ENCODE measurements at regions not wholly inside any gene's neighbourhood (a gene's known extent, or its start where the extent isn't known, plus 50 kb on each side); places are given as distances from the start of the nearest gene placed in this dataset.

DNA sequence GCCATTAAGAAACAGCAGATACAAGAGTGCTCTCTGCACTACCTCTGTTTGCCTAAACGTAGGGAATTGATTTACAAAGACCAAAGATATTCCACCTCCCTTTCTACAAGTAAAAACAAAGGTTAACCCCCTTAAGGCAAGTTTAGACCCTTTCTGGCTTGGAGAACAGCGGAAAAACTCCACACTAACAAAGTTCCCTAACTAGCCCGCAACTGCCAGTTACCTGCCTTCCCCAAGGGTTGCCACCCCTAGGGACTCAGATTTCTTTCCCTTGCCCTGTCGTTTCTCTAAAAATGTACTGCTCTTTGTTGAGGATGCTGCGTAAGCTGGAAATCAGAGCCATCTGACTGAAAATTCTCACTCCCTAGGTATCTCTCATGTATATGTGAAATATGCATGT, 627.5 kb upstream of the SOX11 start:
- TF ChIP-seq, protein P1, sequence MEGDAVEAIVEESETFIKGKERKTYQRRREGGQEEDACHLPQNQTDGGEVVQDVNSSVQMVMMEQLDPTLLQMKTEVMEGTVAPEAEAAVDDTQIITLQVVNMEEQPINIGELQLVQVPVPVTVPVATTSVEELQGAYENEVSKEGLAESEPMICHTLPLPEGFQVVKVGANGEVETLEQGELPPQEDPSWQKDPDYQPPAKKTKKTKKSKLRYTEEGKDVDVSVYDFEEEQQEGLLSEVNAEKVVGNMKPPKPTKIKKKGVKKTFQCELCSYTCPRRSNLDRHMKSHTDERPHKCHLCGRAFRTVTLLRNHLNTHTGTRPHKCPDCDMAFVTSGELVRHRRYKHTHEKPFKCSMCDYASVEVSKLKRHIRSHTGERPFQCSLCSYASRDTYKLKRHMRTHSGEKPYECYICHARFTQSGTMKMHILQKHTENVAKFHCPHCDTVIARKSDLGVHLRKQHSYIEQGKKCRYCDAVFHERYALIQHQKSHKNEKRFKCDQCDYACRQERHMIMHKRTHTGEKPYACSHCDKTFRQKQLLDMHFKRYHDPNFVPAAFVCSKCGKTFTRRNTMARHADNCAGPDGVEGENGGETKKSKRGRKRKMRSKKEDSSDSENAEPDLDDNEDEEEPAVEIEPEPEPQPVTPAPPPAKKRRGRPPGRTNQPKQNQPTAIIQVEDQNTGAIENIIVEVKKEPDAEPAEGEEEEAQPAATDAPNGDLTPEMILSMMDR (IDR thresholded peaks at IDR 0.05), result no peak
- no peak for TF ChIP-seq POLR2A (IDR thresholded peaks at IDR 0.05)

Data from thyroid gland (tissue), 4 donors.